ENCODE measurements at regions not wholly inside any gene's neighbourhood (a gene's known extent, or its start where the extent isn't known, plus 50 kb on each side); places are given as distances from the start of the nearest gene placed in this dataset.

DNA sequence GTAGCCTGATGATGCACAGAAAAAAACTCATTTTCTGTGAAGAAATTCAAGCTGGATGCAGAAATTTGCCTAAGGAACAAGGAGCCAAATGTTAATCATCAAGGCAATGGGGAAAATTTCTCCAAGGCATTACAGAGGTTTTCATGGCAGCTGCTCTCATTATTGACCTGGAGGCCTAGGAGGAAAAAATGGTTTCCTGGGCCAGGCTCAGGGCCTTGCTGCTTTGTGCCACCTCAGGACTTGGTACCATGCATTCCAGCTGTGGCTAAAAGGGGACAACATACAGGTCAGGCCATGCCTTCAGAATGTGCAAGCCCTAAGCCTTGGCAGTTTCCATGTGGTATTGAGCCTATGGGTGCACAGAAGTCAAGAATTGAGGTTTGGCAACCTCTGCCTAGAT lies 1320.1 kb upstream of the MIR17HG start:
- H2AFZ ChIP-seq (ENCODE audit: low read length) = no peak overlapping the region
- no peak for DNase-seq (ENCODE audit: insufficient read length, low spot score, missing footprints)
- H3K27ac ChIP-seq (ENCODE audit: low read depth, low read length) = no peak overlapping the region
- H3K27me3 ChIP-seq (ENCODE audit: insufficient read depth, low read length) = no peaks in the 10 kb centered on the region
- no peaks in the 10 kb centered on the region for H3K4me1 ChIP-seq (ENCODE audit: insufficient read depth, low read length)
- no peak overlapping the region for H3K4me3 ChIP-seq (ENCODE audit: insufficient read depth, low read length)
- TF ChIP-seq, protein P1, sequence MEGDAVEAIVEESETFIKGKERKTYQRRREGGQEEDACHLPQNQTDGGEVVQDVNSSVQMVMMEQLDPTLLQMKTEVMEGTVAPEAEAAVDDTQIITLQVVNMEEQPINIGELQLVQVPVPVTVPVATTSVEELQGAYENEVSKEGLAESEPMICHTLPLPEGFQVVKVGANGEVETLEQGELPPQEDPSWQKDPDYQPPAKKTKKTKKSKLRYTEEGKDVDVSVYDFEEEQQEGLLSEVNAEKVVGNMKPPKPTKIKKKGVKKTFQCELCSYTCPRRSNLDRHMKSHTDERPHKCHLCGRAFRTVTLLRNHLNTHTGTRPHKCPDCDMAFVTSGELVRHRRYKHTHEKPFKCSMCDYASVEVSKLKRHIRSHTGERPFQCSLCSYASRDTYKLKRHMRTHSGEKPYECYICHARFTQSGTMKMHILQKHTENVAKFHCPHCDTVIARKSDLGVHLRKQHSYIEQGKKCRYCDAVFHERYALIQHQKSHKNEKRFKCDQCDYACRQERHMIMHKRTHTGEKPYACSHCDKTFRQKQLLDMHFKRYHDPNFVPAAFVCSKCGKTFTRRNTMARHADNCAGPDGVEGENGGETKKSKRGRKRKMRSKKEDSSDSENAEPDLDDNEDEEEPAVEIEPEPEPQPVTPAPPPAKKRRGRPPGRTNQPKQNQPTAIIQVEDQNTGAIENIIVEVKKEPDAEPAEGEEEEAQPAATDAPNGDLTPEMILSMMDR (IDR thresholded peaks at IDR 0.05; ENCODE audit: extremely low read depth, low read depth, low read length) = no peak
- H3K9me3 ChIP-seq (ENCODE audit: low read depth, low read length) = peaks cover 2% of the 10 kb centered on the region
- no peaks in the 10 kb centered on the region for H4K20me1 ChIP-seq (ENCODE audit: insufficient read depth, low read length)
- no peak overlapping the region for H3K4me2 ChIP-seq (ENCODE audit: insufficient read depth, low read length)
- no peaks in the 10 kb centered on the region for H3K36me3 ChIP-seq (ENCODE audit: insufficient read depth, low read length)
- H3K79me2 ChIP-seq (ENCODE audit: insufficient read depth, low read length) = no peaks in the 10 kb centered on the region

DNA sequence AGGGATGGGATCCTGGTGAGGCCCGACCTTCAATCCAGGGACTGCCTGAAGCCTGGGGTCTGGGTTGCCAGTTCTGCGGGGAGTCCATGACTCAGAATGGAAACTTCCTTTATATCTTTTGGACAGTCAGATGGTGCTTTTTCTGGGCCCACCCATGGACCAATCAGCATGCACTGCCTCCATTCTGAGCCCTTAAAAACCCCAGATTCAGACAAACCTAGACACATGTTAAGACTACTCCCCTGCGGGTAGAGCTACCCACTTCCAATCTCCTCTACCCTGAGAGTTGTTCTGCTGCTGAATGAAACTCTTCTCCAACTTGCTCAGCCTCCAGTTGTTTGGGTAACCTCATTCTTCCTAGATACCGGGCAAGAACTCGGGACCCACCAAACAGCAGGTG lies 1315.2 kb upstream of the MIR17HG start:
- Histone ChIP-seq H3K27me3 (ENCODE audit: insufficient read depth, low read length) (no peaks in the 10 kb centered on the region), H3K9me3 (ENCODE audit: low read depth, low read length) (no peaks in the 10 kb centered on the region), H3K4me2 (ENCODE audit: insufficient read depth, low read length) (no peak overlapping the region), H3K36me3 (ENCODE audit: insufficient read depth, low read length) (no peaks in the 10 kb centered on the region), H3K4me3 (ENCODE audit: insufficient read depth, low read length) (no peak overlapping the region), H2AFZ (ENCODE audit: low read length) (no peak overlapping the region), H3K27ac (ENCODE audit: low read depth, low read length) (no peak overlapping the region), H3K4me1 (ENCODE audit: insufficient read depth, low read length) (no peaks in the 10 kb centered on the region), H3K79me2 (ENCODE audit: insufficient read depth, low read length) (no peaks in the 10 kb centered on the region), H4K20me1 (ENCODE audit: insufficient read depth, low read length) (no peaks in the 10 kb centered on the region)
- TF ChIP-seq, protein P1 (IDR thresholded peaks at IDR 0.05; ENCODE audit: extremely low read depth, low read depth, low read length) = no peak
- no peak for DNase-seq (ENCODE audit: insufficient read length, low spot score, missing footprints)

DNA sequence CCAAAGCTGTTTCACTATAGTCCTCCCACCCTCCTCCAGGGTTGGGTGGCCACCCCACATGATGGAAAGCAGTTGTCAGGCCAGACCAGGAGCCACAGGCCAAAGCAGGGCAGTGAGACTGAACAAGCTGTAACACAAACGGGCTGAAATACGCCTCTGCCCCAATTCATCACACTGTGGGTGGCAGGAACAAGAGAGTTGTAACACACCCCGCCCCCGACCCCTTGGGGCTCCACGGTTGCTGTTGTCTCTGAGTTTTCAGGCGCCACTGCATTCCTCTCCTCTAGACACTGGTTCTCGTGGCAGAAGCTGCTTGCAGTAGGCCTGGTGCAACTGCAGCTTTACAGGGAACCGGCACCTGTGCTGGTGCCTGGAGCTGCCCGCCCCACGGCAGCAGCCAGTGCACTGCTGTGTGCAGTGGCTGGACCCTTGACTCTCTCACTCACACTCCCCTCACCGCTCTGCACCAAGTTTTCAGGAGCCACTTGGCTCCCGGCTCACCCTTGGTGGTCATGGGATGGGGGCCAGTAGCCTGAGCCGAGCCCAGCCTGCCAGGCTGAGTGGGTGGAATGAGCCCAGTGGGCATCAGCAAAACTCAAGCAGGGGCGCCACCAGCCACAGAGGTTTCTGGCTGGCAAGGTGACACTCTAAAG lies 1314.5 kb upstream of the MIR17HG start:
- Histone ChIP-seq H3K36me3 (ENCODE audit: insufficient read depth, low read length) (no peaks in the 10 kb centered on the region), H3K27me3 (ENCODE audit: insufficient read depth, low read length) (no peaks in the 10 kb centered on the region), H3K27ac (ENCODE audit: low read depth, low read length) (no peak overlapping the region), H3K4me1 (ENCODE audit: insufficient read depth, low read length) (no peaks in the 10 kb centered on the region), H3K79me2 (ENCODE audit: insufficient read depth, low read length) (no peaks in the 10 kb centered on the region), H3K4me3 (ENCODE audit: insufficient read depth, low read length) (no peak overlapping the region), H2AFZ (ENCODE audit: low read length) (no peak overlapping the region), H4K20me1 (ENCODE audit: insufficient read depth, low read length) (no peaks in the 10 kb centered on the region), H3K4me2 (ENCODE audit: insufficient read depth, low read length) (no peak overlapping the region), H3K9me3 (ENCODE audit: low read depth, low read length) (no peaks in the 10 kb centered on the region)
- TF ChIP-seq, protein P1 (IDR thresholded peaks at IDR 0.05; ENCODE audit: extremely low read depth, low read depth, low read length) = no peak
- peak; percentile 36 for DNase-seq (ENCODE audit: insufficient read length, low spot score, missing footprints)

DNA sequence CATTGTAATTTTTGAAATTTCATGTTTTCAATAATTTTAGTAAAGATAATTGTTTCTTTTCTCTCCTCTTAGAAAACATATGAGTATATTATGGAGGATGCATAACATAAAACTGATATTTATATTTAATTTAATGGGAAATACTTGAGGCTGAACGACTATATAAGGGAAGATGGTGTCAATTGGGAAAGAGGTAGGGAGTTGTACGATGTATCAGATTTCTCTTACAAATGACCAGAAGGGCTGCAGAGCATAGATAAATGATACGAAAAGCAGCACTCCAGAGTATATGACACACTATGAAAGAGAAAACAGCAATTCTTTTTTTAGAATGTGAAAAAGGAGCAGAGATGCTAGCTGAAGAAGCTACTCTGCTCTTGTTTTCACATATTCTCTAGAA lies 1308.0 kb upstream of the MIR17HG start:
- no peaks in the 10 kb centered on the region for H4K20me1 ChIP-seq (ENCODE audit: insufficient read depth, low read length)
- no peak overlapping the region for H3K4me2 ChIP-seq (ENCODE audit: insufficient read depth, low read length)
- TF ChIP-seq, protein P1 (IDR thresholded peaks at IDR 0.05; ENCODE audit: extremely low read depth, low read depth, low read length) = no peak
- no peak for DNase-seq (ENCODE audit: insufficient read length, low spot score, missing footprints)
- H3K36me3 ChIP-seq (ENCODE audit: insufficient read depth, low read length) = no peaks in the 10 kb centered on the region
- no peak overlapping the region for H3K4me3 ChIP-seq (ENCODE audit: insufficient read depth, low read length)
- no peak overlapping the region for H2AFZ ChIP-seq (ENCODE audit: low read length)
- no peaks in the 10 kb centered on the region for H3K9me3 ChIP-seq (ENCODE audit: low read depth, low read length)
- H3K27ac ChIP-seq (ENCODE audit: low read depth, low read length) = no peak overlapping the region
- no peaks in the 10 kb centered on the region for H3K4me1 ChIP-seq (ENCODE audit: insufficient read depth, low read length)
- no peaks in the 10 kb centered on the region for H3K27me3 ChIP-seq (ENCODE audit: insufficient read depth, low read length)
- H3K79me2 ChIP-seq (ENCODE audit: insufficient read depth, low read length) = no peaks in the 10 kb centered on the region

Data from osteoblast (primary cell).